ENCODE measurements at regions not wholly inside any gene's neighbourhood (a gene's known extent, or its start where the extent isn't known, plus 50 kb on each side); places are given as distances from the start of the nearest gene placed in this dataset.

DNA sequence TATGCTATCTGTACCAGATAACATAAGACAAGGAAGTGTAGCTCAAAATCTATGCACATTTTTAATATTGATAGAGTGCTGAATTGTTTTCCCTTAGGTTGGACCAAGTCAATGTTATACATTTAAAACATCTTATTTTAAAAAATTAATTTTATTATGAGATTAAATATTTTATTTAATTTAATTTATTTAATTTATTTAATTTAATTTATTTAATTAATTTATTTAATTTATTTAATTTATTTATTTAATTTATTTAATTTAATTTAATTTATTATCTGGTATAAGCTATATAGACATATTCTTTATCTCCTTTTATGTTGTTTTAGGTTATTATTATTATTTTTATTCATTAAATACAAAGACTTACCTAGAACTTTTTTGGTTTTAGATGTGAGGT is 551.7 kb upstream of the LRRTM1 start:
- Histone ChIP-seq H3K4me2 (ENCODE audit: insufficient read depth, low read length) (no peak overlapping the region), H3K9me1 (ENCODE audit: control insufficient read depth, insufficient read depth, low read length) (no peaks in the 10 kb centered on the region), H3K36me3 (ENCODE audit: control insufficient read depth, insufficient read depth, low read length) (no peaks in the 10 kb centered on the region), H3K9ac (ENCODE audit: insufficient read depth in 1 of 2, low read depth in 2 of 2, low read length in 2 of 2) (no peak overlapping the region), H2AFZ (ENCODE audit: low read depth, low read length) (no peak overlapping the region), H3K27me3 (ENCODE audit: control insufficient read depth in 2 of 2, insufficient read depth in 2 of 2, low read length in 2 of 2) (no peaks in the 10 kb centered on the region), H3K79me2 (ENCODE audit: control insufficient read depth, insufficient read depth, low read length) (no peaks in the 10 kb centered on the region), H3K27ac (ENCODE audit: extremely low read depth, low read depth, low read length) (no peak overlapping the region), H3K4me3 (no peak overlapping the region), H3K9me3 (replicated peaks; ENCODE audit: control insufficient read depth, insufficient read depth, low read depth, low read length) (no peaks in the 10 kb centered on the region; the same call in 1 of the 2 replicates), H3K4me1 (replicated peaks in 1 of 2; ENCODE audit: control insufficient read depth in 2 of 2, insufficient read depth in 2 of 2, low read length in 2 of 2) (no peaks in the 10 kb centered on the region), H4K20me1 (replicated peaks; ENCODE audit: control insufficient read depth, insufficient read depth, low read length) (no peaks in the 10 kb centered on the region)
- ChIA-PET CTCF (ENCODE audit: low intra/inter-chr PET ratio) (no interaction called here), POLR2A (no interaction called here)
- FAIRE-seq (no peak), ATAC-seq (no peak), DNase-seq (ENCODE audit: extremely low read depth in 1 of 4, low spot score in 3 of 4) (no peak)
- intact Hi-C loops (cut with micrococcal nuclease): no loop called here
- TF ChIP-seq SREBF2 (CRISPR knock-in tag; IDR thresholded peaks at IDR 0.05) (no peak), FOXK2 (conservative IDR thresholded peaks at IDR 0.05 in 1 of 2, IDR thresholded peaks at IDR 0.05 in 1 of 2; ENCODE audit: low read depth in 2 of 2) (no peak), GTF2A2 (tag; IDR thresholded peaks at IDR 0.05) (no peak), SMARCA5 (IDR thresholded peaks at IDR 0.05) (no peak), FUS (optimal IDR thresholded peaks at IDR 0.05; ENCODE audit: low read depth, low read length) (no peak), ZEB2 (IDR thresholded peaks at IDR 0.05) (no peak), KDM4B (IDR thresholded peaks at IDR 0.05; ENCODE audit: borderline replicate concordance in 2 of 2, low read depth in 1 of 2) (no peak), SAP30 (IDR thresholded peaks at IDR 0.05; ENCODE audit: borderline replicate concordance, insufficient read depth, low read depth, low read length, poor library complexity, severe bottlenecking) (no peak), ZNF511 (CRISPR knock-in tag; IDR thresholded peaks at IDR 0.05) (no peak), PCBP2 (IDR thresholded peaks at IDR 0.05; ENCODE audit: low read depth, low read length, poor library complexity, severe bottlenecking) (no peak), U2AF1 (optimal IDR thresholded peaks at IDR 0.05; ENCODE audit: low read depth, low read length) (no peak), POLR2A (conservative IDR thresholded peaks at IDR 0.05) (no peak), ZBTB1 (CRISPR knock-in tag; IDR thresholded peaks at IDR 0.05; ENCODE audit: borderline replicate concordance, low read depth) (no peak), ZNF184 (CRISPR knock-in tag; IDR thresholded peaks at IDR 0.05) (no peak), YY1 (IDR thresholded peaks at IDR 0.05; ENCODE audit: borderline replicate concordance in 1 of 3, control insufficient read depth in 1 of 3, extremely low read depth in 1 of 3, insufficient read depth in 3 of 3, insufficient read length in 1 of 3, insufficient replicate concordance in 2 of 3, low read depth in 1 of 3, low read length in 2 of 3) (no peak), ARID2 (IDR thresholded peaks at IDR 0.05) (no peak)
- TF ChIP-seq, protein P1, sequence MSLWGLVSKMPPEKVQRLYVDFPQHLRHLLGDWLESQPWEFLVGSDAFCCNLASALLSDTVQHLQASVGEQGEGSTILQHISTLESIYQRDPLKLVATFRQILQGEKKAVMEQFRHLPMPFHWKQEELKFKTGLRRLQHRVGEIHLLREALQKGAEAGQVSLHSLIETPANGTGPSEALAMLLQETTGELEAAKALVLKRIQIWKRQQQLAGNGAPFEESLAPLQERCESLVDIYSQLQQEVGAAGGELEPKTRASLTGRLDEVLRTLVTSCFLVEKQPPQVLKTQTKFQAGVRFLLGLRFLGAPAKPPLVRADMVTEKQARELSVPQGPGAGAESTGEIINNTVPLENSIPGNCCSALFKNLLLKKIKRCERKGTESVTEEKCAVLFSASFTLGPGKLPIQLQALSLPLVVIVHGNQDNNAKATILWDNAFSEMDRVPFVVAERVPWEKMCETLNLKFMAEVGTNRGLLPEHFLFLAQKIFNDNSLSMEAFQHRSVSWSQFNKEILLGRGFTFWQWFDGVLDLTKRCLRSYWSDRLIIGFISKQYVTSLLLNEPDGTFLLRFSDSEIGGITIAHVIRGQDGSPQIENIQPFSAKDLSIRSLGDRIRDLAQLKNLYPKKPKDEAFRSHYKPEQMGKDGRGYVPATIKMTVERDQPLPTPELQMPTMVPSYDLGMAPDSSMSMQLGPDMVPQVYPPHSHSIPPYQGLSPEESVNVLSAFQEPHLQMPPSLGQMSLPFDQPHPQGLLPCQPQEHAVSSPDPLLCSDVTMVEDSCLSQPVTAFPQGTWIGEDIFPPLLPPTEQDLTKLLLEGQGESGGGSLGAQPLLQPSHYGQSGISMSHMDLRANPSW (CRISPR knock-in tag; IDR thresholded peaks at IDR 0.05): no peak
- in situ Hi-C loops (cut with MboI): no loop called here
- BruUV-seq (replicated peaks): no TSS peak
